Stimulated activated CD4-positive, alpha-beta T cell treated with anti-CD3 and anti-CD28 coated beads, Interleukin-2, amount 100 ng/mL, for 24 hours (primary cell): ENCODE measurements at regions not wholly inside any gene's neighbourhood (a gene's known extent, or its start where the extent isn't known, plus 50 kb on each side); places are given as distances from the start of the nearest gene placed in this dataset.
"Not testable (repeated sequence)": the region's sequence is repeated elsewhere in the genome, so short reads cannot be mapped to it uniquely, and the experiment has no call there.

Experiments
- DNase-seq, 2 donors: peaks; one replicate each; pipeline ENCODE4 v3.0.0-alpha.2; 2020

- no peak for DNase-seq
These were observed 166.9 kb upstream of the FBXL7 start for GRCh38 chr5:15333091-15333490.

DNA sequence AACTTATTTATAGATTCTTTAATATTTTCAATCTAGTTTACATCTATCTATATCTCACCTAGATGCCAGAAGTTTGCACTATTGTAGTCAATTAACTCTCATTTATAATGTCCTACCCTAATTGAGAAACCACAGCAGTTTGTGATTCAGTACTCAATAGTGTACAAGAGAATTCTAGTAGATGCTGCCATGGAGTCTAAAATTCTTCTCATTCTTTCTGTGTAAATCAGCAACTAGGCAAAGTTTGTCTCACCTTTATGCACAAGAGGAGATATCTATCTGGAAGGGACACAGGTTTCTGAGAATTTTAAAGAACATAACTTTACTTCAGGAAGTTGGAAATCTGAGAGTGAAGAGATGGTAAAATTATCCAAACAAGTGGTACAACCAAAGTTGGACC is 173.0 kb upstream of the FBXL7 start:
- no peak for DNase-seq

GRCh38 chr5:15326471-15326870 is 173.5 kb upstream of the FBXL7 start:
- DNase-seq: no peak

DNA sequence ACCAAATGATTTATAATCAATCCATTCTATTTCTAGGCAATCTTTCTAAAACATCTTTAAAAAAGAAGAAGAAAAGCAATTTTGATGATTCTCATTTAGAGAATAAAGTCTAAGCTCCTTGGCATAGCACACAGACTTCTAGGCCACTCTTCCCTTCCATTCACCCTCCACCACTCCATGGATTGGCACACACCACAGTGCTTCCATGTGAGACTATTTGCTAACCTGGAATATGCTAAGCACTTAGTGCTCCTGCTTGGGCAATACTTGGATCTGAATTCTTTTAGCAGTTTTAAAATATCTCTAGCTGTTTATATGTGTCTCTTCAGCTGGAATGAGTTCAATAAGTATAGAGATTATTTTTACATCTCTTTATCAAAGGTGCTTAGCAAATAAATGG is 177.6 kb upstream of the FBXL7 start:
- no peak for DNase-seq

DNA sequence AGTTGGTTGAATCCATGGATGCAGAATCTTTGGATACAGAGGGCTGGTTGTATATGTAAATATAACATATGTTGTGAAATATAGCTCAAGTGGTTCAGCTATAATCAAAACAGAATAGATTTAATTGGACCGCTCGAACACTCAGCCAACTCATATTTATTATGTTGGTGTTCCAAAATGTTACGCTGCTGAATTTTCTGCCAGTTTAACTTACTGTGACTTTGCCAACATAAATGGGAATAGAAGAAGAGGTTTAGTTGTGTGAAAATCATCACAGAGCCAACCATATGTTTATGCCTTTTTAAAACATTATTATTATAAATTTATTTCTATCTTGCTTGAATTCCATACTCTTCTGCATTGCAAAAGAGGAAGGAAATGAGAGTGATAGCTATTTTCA is 178.2 kb upstream of the FBXL7 start:
- no peak for DNase-seq

GRCh38 chr5:15320871-15321270 is 179.1 kb upstream of the FBXL7 start:
- DNase-seq: no peak

- DNase-seq: no peak
These were observed 194.8 kb upstream of the FBXL7 start for GRCh38 chr5:15304914-15305834.

DNA sequence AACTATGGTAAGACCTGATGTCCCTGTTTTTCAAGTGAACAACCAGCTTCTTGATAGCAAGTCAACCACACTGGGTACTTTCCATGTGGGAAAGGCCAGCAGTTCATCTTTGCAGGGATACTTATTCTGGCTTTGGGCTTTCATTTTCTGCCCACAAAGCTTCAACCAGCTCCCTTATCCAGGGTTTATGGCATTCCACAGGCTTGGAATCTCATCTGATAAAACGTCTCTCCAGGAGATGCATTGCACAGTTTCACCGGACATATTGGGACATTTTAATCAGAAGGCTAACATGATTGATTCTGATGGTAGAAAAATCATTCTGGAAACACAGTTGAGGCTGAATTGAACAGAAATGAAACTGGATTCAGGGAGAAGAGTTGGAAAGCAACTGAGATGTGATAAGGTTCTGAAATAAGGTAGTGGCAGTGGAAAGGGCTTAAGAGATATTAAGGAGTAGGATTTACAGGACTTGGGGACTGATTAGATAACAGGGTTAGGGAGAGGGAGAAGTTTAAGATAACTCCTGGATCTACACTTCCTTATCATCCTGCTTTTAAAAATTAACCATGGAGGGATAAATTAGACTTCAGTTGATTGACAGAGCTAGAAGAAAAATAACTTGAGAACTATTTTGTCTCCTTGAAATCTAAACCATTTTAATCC is 195.8 kb upstream of the FBXL7 start:
- DNase-seq: no peak

GRCh38 chr5:15300141-15300540 is 199.8 kb upstream of the FBXL7 start:
- DNase-seq: no peak

GRCh38 chr5:15290953-15291352 is 209.0 kb upstream of the FBXL7 start:
- DNase-seq: no peak

GRCh38 chr5:15286650-15287049 is 213.3 kb upstream of the FBXL7 start:
- no peak for DNase-seq

DNA sequence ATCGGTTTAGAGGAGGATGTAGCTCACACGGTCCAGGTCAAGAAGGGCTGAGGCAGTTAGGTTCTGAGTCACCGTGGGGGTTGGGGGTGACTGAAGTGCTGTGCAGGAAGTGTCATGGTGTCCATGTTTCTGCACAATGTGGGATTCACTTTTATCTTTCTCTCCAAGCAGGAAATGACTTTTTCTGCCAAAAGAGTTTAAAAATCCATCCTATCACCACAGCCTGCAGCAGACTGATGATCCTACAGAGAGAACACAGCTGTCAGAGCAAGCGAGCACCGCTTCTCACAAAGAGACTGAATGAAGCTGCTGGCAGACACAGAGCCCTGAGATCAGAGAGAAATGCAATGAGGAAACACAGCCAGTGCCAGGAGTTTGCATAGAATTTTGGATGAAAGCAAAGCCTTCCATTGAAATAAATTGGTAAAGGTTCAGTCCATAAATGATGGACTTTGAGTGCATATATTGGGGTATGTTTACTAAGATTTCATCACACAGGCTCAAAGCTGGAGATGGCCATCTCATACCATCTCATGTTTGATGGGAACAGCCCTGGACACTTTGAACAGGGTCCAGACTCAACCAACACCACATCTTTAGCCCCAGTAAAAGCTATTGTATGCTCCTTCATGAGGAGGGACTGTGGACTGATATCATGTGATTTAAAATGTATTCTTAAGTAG is 213.9 kb upstream of the FBXL7 start:
- no peak for DNase-seq

DNA sequence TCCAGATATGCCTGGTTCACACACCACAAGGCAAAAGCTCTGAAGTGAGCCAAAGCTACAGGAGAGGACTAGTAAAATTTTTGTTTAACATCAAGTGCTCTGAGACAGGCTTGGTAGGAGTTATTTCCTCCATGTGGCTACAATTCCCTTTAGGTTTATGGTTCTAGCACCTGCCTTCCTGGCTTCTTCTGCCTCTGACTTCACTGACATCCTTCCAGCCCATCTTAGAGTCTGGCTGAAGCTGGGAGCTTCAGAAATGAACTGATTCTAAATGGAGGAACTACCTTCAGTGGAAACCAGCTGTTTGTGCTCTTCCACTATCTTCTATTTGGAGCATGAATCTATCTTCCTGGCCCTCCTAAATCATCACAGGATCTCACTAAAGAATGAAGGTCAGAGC is 215.3 kb upstream of the FBXL7 start:
- DNase-seq: no peak

- no peak for DNase-seq
These were observed 216.9 kb upstream of the FBXL7 start for GRCh38 chr5:15283076-15283475.

GRCh38 chr5:15282611-15283010 is 217.4 kb upstream of the FBXL7 start:
- no peak for DNase-seq

- not testable (repeated sequence) for DNase-seq
These were observed 228.4 kb upstream of the FBXL7 start for GRCh38 chr5:15271596-15271995.

- no peak for DNase-seq
These were observed 232.0 kb upstream of the FBXL7 start for GRCh38 chr5:15267966-15268365.

- no peak for DNase-seq
These were observed 233.1 kb upstream of the FBXL7 start for GRCh38 chr5:15266841-15267240.

DNA sequence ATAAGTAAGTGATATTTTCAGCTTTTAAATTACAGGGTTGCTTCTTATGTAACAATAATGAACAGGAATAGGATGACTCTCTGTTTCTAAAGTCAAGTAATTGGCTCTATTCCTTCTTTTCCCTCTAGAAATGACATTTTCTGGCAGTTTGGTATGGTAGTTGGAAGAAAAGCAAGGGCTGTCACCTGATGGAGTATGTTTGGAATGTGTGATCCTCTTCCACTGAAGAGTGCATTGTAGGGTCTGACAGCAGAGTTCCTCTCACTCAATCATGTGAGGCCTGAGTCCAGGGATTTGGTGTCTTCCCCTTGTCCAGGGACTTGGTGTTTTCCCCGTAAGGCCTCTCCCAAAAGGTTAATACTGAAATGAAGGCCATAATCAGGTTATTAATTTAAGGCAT is 233.8 kb upstream of the FBXL7 start:
- no peak for DNase-seq

DNA sequence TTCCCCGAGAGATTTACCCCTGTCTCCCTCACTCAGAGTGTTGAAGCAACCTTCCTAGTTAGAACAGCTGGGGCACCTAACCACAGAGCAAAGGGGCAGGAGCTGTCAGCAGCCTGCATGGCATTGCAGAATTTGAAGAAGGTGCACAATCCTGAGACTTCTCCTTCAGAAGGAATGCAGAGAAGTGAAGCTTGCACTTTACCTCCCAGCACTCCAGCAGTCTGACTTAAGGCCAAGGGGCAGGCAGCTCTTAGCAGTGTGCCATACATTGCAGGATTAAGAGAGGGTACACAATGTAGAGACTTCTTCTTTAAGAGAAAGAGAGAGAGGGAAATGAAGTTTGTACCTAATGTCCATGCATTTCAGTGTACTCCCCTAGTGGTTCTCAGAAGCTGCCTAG is 236.0 kb upstream of the FBXL7 start:
- no peak for DNase-seq

- DNase-seq: no peak
These were observed 236.6 kb upstream of the FBXL7 start for GRCh38 chr5:15263406-15263805.

GRCh38 chr5:15261269-15261995 is 238.5 kb upstream of the FBXL7 start:
- no peak for DNase-seq
